ENCODE measurements at regions not wholly inside any gene's neighbourhood (a gene's known extent, or its start where the extent isn't known, plus 50 kb on each side); places are given as distances from the start of the nearest gene placed in this dataset.
"Not testable (repeated sequence)": the region's sequence is repeated elsewhere in the genome, so short reads cannot be mapped to it uniquely, and the experiment has no call there.

DNA sequence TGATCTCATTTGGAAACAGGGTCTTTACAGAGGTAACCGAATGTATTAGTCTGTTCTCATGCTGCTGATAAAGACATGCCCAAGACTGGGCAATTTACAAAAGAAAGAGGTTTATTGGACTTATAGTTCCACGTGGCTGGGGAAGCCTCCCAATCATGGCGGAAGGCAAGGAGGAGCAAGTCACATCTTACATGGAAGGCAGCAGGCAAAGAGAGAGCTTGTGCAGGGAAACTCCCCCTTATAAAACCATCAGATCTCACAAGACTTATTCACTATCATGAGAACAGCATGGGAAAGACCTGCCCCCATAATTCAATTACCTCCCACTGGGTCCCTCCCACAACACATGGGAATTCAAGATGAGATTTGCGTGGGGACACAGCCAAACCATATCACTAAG lies 171.8 kb upstream of the ID2 start:
- not testable (repeated sequence) for DNase-seq (ENCODE audit: low read depth, low spot score)

DNA sequence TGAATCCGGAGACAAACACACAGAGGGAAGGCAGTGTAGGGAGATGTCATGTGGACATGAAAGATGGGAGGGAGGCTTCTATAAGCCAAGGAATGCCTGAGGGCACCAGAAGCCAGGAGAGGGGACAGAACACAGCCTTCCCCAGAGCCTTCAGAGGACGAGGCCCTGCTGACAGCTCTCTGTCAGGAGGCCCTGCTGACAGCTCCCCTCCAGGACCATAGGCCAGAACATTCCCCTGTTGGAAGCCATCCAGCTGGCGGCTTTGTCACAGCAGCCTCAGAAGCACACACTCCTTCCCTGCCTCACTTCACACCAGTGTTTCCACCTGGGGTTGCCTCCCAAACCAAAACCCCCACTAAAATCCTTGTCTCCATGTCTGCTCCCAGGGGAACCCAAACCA lies 171.3 kb upstream of the ID2 start:
- no peak for DNase-seq (ENCODE audit: low read depth, low spot score)

DNA sequence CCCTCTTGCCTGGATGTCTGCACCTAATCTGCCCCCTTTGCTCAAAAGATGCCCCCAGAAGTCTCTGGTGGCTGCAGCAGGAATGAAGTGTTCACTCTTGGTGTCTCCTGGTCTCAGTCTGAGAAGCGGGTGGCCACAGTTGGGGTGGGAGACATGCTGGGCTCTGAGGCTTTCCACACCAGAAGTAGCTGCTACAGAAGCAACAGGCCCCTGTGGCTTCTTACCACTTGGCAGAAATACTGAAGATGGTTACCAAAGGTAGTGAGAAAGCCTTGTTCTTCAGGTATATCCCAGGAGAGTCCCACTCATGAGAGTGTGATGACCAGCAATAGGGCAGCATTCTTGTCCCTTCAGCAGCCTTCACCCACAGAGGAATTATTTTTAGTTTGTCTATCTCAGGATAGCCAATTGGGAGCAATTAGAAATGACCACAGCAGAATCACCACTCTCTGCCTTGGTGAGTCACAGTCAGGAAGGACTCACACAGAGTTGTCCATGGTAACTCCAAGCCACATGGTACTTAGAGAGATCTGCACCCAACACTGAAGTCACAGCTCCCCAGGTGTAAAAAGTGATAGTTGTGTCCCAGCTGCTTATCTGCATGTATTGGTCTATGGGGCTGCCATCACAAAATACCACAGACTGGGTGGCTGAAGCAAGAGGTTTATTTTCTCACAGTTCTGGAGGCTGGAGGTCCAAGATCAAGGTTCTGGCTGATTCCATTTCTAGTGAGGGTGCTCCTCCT lies 169.8 kb upstream of the ID2 start:
- DNase-seq (ENCODE audit: low read depth, low spot score): no peak

DNA sequence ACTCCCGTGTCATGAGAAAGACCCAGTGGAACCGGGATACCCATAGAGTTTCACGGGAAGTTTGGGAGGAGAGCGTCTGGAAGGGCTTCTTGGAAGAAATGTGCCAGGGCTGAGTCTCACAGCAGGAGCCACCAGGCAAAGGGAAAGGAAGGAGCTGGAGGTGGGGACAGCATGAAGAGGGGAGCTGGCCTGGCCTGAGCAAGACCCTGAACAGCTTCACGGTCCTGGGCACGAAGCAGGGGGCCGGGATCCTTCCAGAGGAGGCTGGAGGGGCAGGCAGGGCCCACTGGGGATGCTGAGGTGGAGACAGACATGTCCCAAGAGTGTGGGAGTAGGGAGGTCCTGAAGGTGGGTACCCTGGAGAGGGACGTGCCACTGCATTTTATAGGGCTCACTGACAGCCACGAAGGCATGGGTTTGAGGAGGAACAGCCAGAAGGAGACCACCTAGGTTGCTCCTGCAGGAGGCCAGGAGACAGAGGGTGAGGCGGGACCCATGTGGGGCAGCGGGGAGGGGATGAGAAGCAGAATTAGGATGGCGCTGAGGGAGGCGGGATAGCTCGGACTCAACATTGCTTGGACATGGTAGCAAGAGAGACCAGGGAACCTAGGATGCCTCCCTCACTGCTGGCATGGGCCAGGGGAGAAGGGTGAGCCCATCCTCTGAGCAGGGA lies 168.1 kb upstream of the ID2 start:
- DNase-seq (ENCODE audit: low read depth, low spot score): no peak

DNA sequence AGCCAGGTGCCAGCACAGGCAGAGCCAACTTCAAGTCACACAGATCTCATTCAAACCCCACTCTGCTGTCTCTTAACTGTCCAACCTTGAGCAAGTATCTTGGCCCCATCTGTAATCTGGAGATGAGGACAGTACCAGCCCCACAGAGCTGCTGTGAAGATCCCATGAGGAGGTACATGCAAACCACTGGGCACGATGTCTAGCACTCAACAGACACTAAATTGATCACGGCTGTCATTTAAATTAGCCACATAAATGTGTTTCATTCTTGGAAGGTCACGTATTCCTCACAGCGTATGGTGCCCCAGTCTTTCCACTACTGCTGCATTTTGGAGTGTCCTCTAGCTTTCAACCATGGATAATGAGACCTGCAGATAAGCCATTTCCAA lies 167.6 kb upstream of the ID2 start:
- DNase-seq (ENCODE audit: low read depth, low spot score): no peak

DNA sequence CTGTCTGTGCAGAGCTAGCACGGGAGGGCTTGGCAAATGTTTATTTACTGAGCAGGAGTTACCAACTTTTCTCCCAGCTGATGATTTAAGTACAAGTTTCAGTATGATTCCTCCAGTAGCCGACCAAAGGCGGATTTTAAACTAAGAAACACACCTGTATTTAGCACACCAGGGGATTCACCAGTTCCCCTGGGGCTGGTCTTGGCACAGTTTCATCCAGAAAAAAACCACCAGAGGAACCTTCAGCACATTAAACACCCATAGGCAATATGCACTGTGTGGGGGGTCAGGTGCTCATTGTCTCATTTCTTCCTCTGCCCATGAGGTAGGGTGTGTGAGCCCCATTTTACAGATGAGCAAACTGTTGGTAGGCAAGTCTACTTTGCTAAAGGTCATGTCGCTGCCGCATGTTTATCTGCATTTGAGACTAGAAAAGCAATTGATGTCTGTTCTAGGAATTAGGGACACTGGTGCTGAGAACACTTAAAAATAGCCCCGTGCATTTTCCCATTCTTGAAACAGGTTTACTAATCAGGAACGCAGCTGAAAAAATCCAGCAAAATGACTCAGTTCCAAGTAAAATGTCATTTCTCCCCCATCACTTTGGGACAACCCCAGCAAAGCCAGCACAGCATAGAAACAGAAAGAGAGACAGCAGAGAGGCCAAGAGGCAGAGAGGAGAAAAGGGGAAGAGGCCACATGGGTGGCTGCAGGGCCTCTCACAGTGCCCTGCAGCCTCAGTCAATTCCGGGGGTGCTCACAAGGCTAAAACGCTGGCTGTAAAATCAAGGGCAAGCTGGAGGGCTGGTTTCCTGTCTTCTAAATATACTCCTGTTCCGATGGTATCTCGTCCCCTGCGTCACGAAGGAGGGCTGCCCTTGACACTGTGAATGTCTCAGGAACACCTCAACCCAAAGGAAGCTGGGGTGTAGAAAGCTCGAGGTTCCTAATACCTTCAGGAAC lies 166.8 kb upstream of the ID2 start:
- DNase-seq (ENCODE audit: low read depth, low spot score): no peak

DNA sequence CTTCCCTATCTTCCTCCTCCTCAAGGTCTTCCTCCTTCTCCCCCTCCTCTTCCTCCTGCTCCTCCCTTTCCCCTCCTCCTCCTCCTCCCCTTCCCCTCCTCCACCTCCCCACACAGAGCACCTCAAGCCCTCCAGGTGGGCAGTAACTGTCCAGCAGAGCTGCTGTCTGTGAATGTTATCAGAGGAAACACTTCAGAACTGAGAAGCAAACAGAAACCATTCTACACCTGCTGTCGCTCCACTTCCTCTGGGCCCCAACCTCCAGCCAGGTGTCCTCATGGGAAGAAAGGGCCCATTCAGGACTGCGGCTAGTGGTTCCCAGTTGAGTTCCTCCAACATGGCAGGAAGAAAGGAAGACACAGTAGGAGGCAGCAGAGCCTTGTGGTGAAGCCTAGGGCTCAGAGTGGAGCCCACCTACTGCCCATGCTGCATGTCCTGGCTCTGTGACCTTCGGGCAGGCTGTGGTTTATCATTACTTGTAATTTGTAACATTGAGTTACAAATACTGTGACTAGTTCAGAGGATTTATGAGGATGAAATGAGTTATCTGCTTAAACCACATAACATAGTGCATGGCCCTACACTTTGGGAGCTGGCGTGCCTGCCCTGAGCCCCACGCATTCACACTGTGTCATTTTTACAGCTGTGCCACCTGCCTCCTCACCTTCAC lies 165.9 kb upstream of the ID2 start:
- DNase-seq (ENCODE audit: low read depth, low spot score): no peak

DNA sequence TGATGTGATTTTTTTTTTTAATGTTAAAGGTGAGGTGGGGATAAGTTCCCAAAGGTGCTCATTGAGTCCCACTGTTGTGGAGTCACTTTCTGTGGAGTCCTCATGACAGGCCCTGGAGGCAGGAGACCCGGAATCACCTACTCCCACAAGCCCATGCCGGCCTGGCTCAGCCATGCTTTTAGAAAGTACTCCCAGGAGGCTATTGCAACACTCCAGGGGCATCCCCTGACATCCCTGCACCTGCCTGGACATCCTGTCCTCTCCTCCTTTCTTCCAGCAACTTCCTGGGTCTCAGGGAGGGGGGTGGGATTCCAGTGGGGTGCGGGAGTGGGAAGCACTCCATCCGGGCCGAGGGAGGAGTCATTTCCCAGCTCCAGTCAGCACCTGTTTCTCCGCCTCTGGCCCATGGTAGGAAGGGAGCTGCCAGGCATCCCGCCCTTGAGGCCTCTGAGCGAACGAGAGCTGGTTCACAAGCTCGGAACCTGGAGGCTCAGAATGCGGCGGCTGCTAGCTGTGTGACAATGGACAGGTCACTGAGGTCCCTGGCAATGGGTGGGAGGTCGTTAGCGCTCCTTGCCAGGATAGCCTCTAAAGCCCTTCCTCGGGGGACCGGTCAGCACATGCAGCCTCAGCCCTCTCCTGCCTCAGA lies 163.9 kb upstream of the ID2 start:
- no peak for DNase-seq (ENCODE audit: low read depth, low spot score)

DNA sequence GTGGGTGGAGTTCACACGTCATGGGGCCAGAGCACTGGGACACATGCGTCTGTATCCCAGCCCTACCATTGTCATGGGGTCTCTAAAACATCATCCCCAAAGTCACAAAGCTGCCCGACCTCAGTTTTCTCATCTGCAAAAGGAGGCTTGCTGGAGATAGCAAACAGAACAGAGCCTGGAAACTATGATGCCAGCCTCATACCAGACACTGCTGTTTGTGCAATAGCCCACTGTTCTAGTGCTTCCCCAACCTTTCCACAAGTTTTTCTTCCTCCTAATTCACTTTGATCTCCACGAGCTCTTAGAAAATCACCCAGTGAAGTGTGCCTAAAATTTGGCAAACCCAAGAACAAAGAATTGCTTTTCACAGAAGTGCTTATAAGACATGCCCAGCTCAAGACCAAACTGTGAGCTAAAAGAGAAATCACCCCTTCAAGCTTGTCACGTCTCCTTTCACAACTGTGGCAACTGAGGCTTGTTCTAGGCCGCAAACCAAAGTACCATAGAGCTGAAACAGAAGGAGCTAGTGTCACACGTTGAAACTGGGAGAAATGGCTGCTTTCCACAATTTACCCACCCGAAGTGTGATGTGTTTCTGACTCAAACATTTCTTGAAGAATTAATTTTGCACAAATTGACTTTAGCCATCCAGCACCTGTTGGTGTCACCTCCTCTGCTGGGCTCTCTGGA lies 162.7 kb upstream of the ID2 start:
- no peak for DNase-seq (ENCODE audit: low read depth, low spot score)

DNA sequence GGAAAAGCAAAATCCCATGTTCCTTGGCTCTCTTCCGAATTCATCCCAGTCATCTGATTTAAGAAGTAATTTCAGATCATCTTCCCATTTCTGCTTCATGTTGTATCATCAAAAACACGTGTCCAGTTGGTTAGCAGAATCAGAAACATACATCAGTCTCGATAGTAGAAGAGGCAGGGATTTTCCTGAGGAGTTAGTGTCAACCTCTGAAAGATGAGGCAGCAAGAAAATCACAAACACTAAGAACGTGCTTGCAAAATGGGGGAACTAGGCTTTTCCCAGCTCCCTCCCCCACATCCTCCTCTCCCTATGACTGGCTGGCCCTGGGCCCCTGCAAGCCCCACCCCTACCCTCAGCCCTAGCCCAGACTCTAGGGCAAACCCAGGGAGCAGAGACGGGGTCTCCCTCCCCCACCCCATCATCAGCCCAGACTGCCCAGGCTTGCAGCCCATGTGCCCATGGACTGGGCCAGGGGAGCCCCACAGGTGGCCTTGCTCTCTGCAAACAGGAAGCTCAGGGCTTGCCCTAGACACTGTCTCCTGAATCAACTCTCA lies 161.0 kb upstream of the ID2 start:
- no peak for DNase-seq (ENCODE audit: low read depth, low spot score)

DNA sequence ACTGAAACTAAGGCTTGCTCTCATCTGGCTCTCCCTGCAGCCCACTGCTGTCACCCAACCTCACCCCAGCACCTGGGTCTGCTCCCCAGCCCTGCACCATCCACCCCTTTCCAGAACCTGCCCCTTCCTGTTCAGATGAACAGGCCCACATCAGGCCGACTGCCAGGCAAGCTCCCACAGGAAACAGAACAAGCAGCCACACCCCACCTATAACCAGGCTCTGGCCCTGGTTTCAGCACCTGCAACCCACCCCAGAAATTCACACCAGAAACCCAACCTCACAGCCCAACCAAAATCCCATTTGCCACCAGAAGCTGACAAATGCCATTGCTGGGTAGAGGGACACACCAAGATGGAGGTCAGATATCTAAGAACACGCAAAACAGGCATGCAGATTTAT lies 159.2 kb upstream of the ID2 start:
- DNase-seq (ENCODE audit: low read depth, low spot score): no peak

DNA sequence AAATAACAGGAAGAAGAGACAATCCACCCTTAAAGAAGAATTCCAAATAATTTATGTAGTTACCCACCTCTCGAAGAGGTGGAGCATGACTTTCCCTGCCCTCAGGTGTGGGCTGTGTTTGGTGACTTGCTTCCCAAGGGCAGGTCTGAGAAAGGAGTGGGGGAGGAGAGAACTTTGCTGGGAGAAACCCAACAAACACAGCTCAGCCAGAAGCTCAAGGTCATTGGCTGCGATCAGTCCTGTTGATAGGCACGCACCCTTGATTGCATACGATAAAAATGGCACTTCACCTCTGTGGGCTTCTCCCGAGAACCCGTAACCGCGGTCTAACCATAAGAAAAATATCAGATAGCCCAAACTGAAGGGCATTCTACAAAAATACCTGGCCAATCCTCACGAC lies 157.5 kb upstream of the ID2 start:
- no peak for DNase-seq (ENCODE audit: low read depth, low spot score)

DNA sequence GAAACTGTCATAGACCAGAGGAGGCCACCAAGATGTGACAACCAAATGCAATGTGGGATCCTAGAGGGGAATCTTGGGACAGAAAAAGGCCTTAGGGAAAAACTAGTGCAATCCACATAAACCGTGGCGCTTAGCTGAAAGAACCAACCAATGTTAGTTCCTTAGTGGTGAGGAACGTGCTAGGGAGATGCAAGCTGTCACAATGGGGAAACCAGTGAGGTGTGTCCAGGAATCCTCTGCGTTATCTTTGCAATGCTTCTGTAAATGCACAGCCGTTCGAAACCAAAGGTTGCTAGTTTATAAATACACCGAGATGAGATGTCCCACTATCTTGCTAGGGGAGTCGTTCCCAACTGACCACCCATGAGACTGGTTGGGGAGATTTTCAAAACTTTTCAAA lies 157.0 kb upstream of the ID2 start:
- no peak for DNase-seq (ENCODE audit: low read depth, low spot score)

DNA sequence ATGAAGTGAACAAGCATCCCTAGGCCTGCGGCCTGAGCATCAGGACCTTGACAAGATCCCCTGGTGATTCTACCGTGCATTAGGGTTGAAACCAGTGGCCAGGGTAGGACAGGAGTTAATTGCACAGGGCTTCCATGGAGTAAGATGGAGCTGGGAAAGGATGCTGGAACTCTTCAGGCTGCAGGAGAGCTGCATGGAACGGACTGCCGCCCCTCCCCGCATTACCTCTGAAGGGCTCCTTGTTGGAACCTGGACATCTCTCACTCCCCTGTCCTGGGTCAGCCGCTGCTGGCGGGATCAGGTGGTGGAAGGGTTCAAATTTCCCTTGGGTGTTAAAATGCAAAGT lies 156.6 kb upstream of the ID2 start:
- DNase-seq (ENCODE audit: low read depth, low spot score): no peak

DNA sequence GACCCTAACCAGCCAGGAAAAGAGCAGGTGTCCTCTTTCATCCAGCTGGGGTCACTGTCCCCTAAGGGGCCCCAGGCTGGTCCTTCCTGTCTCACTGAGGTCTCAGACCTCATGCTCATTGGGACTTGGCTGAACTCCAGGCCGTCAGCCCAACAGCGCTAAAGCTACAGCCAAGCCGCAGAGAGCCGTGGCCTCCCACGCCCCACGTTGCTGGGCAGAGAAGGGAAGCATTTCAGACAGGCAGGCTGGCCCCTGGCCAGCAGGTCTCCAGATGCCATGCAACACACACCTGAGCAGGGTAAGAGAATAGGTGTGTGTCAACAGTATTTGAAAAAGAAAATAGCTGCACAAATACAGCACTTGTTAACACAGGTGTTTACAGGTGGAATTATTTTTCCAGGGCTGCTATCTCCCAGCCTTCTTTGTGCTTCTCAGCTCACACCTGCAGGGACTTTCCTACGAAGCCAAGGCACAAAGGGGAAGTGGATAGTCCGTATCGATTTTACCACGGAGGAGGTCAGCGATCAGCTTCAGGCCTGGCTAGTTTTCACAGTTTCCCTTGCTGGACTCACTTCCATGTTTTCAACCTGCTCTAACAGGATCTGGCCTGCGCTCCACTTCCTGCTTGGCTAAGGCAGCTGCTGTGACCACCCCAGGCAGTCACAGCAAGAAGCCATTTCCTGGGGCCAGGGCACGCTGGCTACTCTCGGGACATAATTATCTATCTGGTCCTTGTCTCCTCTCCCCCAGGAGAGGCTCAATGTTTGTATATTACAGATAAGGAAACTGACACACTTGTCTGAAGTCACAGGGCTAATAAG lies 156.1 kb upstream of the ID2 start:
- DNase-seq (ENCODE audit: low read depth, low spot score): peak; percentile 20

DNA sequence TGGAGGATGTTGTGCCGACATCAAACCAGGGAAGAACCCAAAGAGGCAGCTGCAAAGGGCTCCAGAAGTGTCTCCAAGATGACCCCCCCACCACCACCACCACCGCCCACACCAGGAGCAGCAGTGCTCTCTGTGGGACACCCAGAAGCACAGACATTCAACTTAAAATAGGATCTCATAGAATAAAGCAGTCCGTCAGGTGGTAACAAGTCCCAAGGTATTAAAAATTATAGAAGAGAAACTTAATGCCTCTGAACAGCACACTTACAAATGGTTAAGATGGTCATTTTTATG lies 155.5 kb upstream of the ID2 start:
- no peak for DNase-seq (ENCODE audit: low read depth, low spot score)

DNA sequence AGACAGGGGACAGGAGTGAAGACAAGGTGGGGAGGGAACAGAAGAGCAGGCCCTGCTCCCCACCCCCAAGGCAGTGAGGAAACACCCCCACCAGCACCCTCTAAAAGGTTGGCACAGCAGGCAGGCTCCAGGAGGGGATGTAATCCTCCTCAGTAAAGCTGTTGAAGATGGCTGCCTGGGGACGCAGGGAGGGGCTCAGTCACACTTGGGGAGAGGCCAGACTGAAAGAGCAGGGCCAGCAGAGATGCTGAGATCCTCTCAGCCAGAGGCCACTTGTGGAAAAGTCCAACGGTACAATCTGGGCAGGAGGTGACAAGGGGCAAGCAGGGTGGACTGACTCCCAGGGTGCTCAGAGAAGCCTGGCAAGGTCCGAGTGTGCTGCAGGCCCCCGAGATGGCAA lies 154.8 kb upstream of the ID2 start:
- DNase-seq (ENCODE audit: low read depth, low spot score): no peak

DNA sequence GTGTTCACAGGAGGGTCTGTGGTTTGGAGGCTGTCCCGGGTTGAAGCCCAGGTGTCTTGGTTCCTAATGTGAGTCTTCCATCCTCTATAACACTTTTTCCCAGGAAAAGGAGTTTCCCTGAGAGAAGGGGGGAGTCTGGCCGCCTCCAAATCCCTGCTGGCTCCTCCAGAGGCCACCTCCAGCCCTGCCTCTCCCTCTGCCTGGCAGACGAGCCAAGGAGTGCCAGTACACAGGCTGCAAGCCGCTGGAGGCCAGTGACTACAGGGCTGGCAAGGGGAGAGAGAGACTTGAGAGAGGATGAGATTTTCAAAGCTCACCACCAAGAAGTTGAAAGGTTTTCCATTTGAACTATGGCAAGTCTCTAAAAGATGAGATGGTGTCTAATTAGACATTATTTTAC lies 154.2 kb upstream of the ID2 start:
- DNase-seq (ENCODE audit: low read depth, low spot score): no peak

DNA sequence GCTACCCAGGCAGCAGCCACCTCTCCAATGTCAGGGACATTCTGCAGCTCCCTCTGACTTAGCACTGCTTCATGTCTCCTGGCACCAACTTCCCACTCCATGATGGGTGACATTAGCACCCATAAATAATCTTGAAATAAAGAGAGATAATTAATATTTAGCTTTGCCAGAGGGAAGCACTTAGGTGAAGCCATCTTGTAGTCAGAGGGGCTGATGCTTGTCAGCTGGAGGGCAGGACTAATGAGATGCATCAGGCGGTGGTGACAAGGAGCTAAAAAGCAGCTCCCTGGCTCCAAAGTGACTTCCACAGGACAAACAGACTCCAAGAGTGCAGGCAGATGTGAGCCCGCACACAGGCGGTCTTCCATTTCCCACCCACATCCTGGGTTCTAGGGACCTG lies 153.0 kb upstream of the ID2 start:
- no peak for DNase-seq (ENCODE audit: low read depth, low spot score)

DNA sequence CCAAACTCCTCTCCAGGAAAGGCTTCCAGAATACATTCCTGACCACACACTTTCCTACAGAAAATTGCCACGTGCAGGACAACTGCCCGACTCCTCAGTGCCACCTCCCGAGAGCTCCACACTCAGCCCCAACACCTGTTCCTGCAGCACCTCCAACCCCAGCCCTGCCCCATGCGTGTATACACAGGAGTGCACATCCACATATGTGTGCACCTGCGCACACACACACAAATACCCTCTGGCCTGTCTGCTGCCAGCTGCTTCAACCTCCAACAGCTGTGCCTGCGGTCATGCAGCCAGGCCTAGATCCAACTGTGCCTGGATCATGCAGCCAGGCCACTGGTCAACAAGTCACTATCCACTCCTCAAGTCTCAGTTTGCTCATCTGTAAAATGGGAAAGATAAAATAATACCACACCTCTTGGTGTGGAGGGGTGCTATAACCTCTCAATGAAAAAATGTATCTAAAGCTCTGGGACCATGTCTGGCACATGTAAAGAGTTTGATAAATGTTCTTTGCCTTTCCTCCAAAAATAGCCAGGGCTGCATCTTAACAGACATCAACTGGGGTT lies 152.1 kb upstream of the ID2 start:
- DNase-seq (ENCODE audit: low read depth, low spot score): no peak

All from iPS DF 19.7 (cell line).